Astrocyte (in vitro differentiated cells and primary cell): ENCODE measurements at regions not wholly inside any gene's neighbourhood (a gene's known extent, or its start where the extent isn't known, plus 50 kb on each side); places are given as distances from the start of the nearest gene placed in this dataset.

Experiments used
- EZH2 ChIP-seq: IDR thresholded peaks from 2 replicates; pipeline ENCODE4 v1.6.1; 2012; ENCODE audit warnings: mild to moderate bottlenecking, low read length, inconsistent platforms; ENCODE audit not compliant: insufficient read depth
- TF ChIP-seq, protein P1 (sequence below): IDR thresholded peaks from 2 replicates; pipeline ENCODE4 v1.5.1; 2011; ENCODE audit warnings: low read depth, mild to moderate bottlenecking, inconsistent platforms, low read length, moderate library complexity; ENCODE audit not compliant: insufficient read depth

DNA sequence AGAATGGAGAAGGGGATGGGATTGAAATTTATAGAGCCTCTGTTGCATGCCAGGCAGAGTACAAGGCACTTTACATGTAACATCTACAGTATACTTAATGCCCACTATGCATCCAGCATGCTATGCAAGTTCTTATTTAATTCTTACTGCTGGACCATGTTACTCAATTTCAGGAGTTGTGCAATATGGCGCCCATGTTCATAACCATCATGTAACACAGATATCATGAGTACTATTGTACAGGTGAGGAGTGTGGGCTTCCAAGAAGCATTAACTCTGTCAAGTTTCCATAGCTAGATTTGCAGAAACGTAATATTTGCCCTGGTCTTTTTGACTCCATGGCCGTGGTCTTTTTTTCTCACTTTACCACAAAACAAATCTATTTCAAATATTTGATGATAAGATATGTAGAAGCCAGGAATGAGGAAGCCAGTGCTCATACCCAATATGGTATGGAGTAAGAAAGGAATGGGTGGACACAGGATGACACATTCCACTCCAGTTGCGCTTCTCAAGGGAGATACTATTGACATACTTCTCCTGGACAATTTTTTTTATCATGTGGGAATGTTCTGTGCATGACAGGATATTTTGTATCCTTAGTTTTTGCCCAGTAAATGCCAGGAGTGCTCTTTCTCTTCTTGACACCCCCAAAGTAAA, 191.8 kb downstream of the C12orf75 start:
- TF ChIP-seq, protein P1, sequence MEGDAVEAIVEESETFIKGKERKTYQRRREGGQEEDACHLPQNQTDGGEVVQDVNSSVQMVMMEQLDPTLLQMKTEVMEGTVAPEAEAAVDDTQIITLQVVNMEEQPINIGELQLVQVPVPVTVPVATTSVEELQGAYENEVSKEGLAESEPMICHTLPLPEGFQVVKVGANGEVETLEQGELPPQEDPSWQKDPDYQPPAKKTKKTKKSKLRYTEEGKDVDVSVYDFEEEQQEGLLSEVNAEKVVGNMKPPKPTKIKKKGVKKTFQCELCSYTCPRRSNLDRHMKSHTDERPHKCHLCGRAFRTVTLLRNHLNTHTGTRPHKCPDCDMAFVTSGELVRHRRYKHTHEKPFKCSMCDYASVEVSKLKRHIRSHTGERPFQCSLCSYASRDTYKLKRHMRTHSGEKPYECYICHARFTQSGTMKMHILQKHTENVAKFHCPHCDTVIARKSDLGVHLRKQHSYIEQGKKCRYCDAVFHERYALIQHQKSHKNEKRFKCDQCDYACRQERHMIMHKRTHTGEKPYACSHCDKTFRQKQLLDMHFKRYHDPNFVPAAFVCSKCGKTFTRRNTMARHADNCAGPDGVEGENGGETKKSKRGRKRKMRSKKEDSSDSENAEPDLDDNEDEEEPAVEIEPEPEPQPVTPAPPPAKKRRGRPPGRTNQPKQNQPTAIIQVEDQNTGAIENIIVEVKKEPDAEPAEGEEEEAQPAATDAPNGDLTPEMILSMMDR = no peak
- TF ChIP-seq EZH2 = no peak
